ENCODE measurements at regions not wholly inside any gene's neighbourhood (a gene's known extent, or its start where the extent isn't known, plus 50 kb on each side); places are given as distances from the start of the nearest gene placed in this dataset.

DNA sequence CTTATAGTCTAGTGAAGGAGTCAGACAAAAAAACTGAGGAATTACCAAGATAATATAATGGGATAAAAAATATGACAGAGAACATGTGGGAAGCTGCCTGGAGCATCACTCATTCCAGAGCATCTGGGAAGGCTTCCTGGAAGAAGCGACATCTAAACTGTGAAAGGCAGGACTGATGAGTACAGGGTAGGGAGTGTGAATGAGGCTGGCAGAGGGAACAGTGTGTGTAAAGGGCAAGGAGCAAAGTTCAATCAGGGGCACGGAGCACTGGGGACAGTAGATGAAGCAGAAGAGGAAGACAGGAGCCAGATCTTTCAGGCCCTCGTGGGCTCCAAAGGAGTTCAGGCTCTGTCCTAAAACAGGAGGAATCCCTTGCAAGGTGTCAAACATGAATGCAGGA is 55.8 kb upstream of the PRDM11 start:
- Histone ChIP-seq H3K4me3 (ENCODE audit: control insufficient read depth in 2 of 3, extremely low read depth in 1 of 3, insufficient read depth in 2 of 3, low read depth in 1 of 3, low read length in 3 of 3) (no peak overlapping the region), H2AFZ (ENCODE audit: control insufficient read depth, low read length) (no peak overlapping the region), H4K20me1 (ENCODE audit: control insufficient read depth, extremely low read depth, insufficient read depth, low read length) (no peaks in the 10 kb centered on the region), H3K4me1 (ENCODE audit: control insufficient read depth, extremely low read depth, insufficient read depth, low read length) (peaks cover 55% of the 10 kb centered on the region), H3K4me2 (ENCODE audit: control insufficient read depth, extremely low read depth, insufficient read depth, low read depth, low read length) (no peak overlapping the region), H3K9me3 (ENCODE audit: control insufficient read depth, low read depth, low read length) (no peaks in the 10 kb centered on the region), H3K9me1 (ENCODE audit: control insufficient read depth, extremely low read depth, insufficient read depth, low read length) (no peaks in the 10 kb centered on the region), H3K9ac (ENCODE audit: control insufficient read depth, extremely low read depth, insufficient read depth, low read length) (no peak overlapping the region), H3K27me3 (ENCODE audit: control insufficient read depth, extremely low read depth, insufficient read depth, low read length) (no peaks in the 10 kb centered on the region), H3K36me3 (ENCODE audit: control insufficient read depth in 2 of 2, extremely low read depth in 1 of 2, insufficient read depth in 2 of 2, low read length in 2 of 2) (no peaks in the 10 kb centered on the region), H3K79me2 (ENCODE audit: control insufficient read depth, insufficient read depth, low read length) (no peaks in the 10 kb centered on the region), H3K27ac (ENCODE audit: control insufficient read depth, insufficient read depth, low read length) (no peak overlapping the region)
- DNase-seq (ENCODE audit: low read depth, low spot score) (no peak), FAIRE-seq (no peak)
- no peak for TF ChIP-seq EZH2 (IDR thresholded peaks at IDR 0.05; ENCODE audit: low read length)
- TF ChIP-seq, protein P1, sequence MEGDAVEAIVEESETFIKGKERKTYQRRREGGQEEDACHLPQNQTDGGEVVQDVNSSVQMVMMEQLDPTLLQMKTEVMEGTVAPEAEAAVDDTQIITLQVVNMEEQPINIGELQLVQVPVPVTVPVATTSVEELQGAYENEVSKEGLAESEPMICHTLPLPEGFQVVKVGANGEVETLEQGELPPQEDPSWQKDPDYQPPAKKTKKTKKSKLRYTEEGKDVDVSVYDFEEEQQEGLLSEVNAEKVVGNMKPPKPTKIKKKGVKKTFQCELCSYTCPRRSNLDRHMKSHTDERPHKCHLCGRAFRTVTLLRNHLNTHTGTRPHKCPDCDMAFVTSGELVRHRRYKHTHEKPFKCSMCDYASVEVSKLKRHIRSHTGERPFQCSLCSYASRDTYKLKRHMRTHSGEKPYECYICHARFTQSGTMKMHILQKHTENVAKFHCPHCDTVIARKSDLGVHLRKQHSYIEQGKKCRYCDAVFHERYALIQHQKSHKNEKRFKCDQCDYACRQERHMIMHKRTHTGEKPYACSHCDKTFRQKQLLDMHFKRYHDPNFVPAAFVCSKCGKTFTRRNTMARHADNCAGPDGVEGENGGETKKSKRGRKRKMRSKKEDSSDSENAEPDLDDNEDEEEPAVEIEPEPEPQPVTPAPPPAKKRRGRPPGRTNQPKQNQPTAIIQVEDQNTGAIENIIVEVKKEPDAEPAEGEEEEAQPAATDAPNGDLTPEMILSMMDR (optimal IDR thresholded peaks at IDR 0.05 in 1 of 3, IDR thresholded peaks at IDR 0.05 in 1 of 3, conservative IDR thresholded peaks at IDR 0.05 in 1 of 3; ENCODE audit: extremely low read depth in 1 of 3, insufficient read depth in 2 of 3, low read length in 3 of 3) = no peak
- dilution Hi-C loops (cut with MboI; ENCODE audit: extremely low pct_ligation_motif_present, low sequenced_read_pairs) = no loop called here

DNA sequence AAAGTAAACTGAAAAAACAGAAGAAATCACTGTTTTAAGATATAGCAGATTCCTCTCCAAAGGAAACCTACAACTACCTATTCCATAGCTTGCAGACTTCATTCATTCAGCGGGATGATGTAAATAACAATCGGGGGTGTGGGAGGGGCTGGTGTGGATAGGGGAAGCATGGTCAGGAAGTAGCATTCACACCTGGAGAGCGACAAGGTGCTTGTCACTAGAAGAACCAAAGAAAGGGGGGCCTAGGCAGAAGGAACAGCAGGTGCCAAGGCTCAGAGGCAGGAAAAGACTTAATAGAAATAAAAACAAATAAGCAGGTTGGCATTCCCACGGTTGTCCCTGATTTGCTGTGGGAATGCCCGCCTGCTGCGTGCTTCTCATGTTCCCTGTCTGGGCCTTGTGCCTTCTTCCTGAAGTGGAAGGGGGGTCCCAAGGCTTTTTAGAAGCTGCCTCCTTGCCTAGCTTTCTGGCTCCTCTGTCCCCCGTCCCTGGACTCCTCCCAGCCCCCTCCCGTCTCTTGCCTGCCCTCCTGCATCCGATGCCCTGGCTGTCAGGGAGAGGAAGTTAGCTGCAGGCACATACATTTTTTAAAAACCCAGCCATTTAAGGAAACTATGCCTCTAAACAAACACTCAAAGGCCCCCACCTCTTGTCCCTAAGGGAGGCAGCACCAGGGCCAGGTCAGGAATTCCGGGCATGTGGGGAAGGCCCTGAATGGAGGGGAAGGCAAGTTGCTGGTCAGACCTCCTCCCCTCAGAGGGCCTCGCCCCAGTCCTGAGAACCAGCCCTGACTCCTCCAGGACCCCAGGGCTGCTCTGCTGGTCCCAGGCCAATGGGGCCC is 54.7 kb upstream of the PRDM11 start:
- H3K27me3 ChIP-seq (ENCODE audit: control insufficient read depth, extremely low read depth, insufficient read depth, low read length) = no peaks in the 10 kb centered on the region
- H3K4me2 ChIP-seq (ENCODE audit: control insufficient read depth, extremely low read depth, insufficient read depth, low read depth, low read length) = no peak overlapping the region
- dilution Hi-C loops (cut with MboI; ENCODE audit: extremely low pct_ligation_motif_present, low sequenced_read_pairs) = no loop called here
- no peaks in the 10 kb centered on the region for H3K9me1 ChIP-seq (ENCODE audit: control insufficient read depth, extremely low read depth, insufficient read depth, low read length)
- peak overlapping the region; percentile 7 for H3K27ac ChIP-seq (ENCODE audit: control insufficient read depth, insufficient read depth, low read length)
- no peaks in the 10 kb centered on the region for H3K9me3 ChIP-seq (ENCODE audit: control insufficient read depth, low read depth, low read length)
- H3K4me1 ChIP-seq (ENCODE audit: control insufficient read depth, extremely low read depth, insufficient read depth, low read length) = peaks cover 61% of the 10 kb centered on the region
- TF ChIP-seq EZH2 (IDR thresholded peaks at IDR 0.05; ENCODE audit: low read length) = no peak
- TF ChIP-seq, protein P1 (optimal IDR thresholded peaks at IDR 0.05 in 1 of 3, IDR thresholded peaks at IDR 0.05 in 1 of 3, conservative IDR thresholded peaks at IDR 0.05 in 1 of 3; ENCODE audit: extremely low read depth in 1 of 3, insufficient read depth in 2 of 3, low read length in 3 of 3) = no peak
- DNase-seq (ENCODE audit: low read depth, low spot score) (no peak), FAIRE-seq (no peak)
- no peaks in the 10 kb centered on the region for H3K79me2 ChIP-seq (ENCODE audit: control insufficient read depth, insufficient read depth, low read length)
- H3K9ac ChIP-seq (ENCODE audit: control insufficient read depth, extremely low read depth, insufficient read depth, low read length) = no peak overlapping the region
- H2AFZ ChIP-seq (ENCODE audit: control insufficient read depth, low read length) = no peak overlapping the region
- no peaks in the 10 kb centered on the region for H4K20me1 ChIP-seq (ENCODE audit: control insufficient read depth, extremely low read depth, insufficient read depth, low read length)
- no peak overlapping the region for H3K4me3 ChIP-seq (ENCODE audit: control insufficient read depth in 2 of 3, extremely low read depth in 1 of 3, insufficient read depth in 2 of 3, low read depth in 1 of 3, low read length in 3 of 3)
- no peaks in the 10 kb centered on the region for H3K36me3 ChIP-seq (ENCODE audit: control insufficient read depth in 2 of 2, extremely low read depth in 1 of 2, insufficient read depth in 2 of 2, low read length in 2 of 2)
